Activated CD4-positive, alpha-beta memory T cell treated with anti-CD3 and anti-CD28 coated beads, Interleukin-2, amount 10 ng/mL, durations not matched to agents 7 days and 5 days (primary cell): ENCODE measurements at regions not wholly inside any gene's neighbourhood (a gene's known extent, or its start where the extent isn't known, plus 50 kb on each side); places are given as distances from the start of the nearest gene placed in this dataset.
A peak's percentile ranks its signal among the peaks of the same experiment; 100 is the strongest.

Experiments used
- CTCF ChIA-PET: fragments of 350-600 bp; sonication (Branson Sonifier 250); formaldehyde crosslinking; loops from one replicate; lab custom pipeline; 2021; ENCODE audit warnings: antibody characterized with exemption, inconsistent platforms; lab: Charles Lee
- POLR2A ChIA-PET: fragments of 350-600 bp; sonication (Branson Sonifier 250); formaldehyde crosslinking; loops from one replicate; lab custom pipeline; 2021; ENCODE audit warnings: antibody characterized with exemption; lab: Charles Lee
- DNase-seq: peaks from one replicate; pipeline ENCODE4 v3.0.0-alpha.2; 2020
- H3K27ac Mint-ChIP-seq: one replicate; pipeline ENCODE4 v1.8.0; 2021; ENCODE audit warnings: mild to moderate bottlenecking, mixed read lengths
- H3K27me3 Mint-ChIP-seq: one replicate; pipeline ENCODE4 v1.8.0; 2021; ENCODE audit warnings: mixed read lengths
- H3K36me3 Mint-ChIP-seq: one replicate; pipeline ENCODE4 v1.8.0; 2021; ENCODE audit warnings: low read depth, mixed read lengths
- H3K4me1 Mint-ChIP-seq: one replicate; pipeline ENCODE4 v1.8.0; 2021; ENCODE audit warnings: mixed read lengths
- H3K4me3 Mint-ChIP-seq: one replicate; pipeline ENCODE4 v1.8.0; 2021; ENCODE audit warnings: mild to moderate bottlenecking, mixed read lengths
- H3K9me3 Mint-ChIP-seq: one replicate; pipeline ENCODE4 v1.8.0; 2021; ENCODE audit warnings: mixed read lengths

DNA sequence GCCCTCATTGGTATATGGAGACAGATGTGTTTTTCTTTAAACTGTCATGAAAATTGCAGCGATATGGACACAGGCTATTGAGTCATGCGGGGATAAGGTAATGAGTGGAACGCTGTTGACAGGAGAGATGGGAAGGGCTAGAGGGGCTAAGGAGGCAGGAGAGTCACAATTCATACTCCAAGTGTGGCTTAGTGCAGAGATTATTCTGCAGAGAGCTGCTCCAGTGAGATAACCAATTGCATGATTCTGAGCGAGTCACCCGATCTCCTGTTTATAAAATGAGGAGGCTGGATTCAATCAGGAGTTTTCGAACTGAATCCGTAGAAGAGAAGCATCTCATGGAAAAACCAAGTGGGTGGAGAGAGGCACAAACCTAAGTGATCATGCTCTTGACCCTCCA, 106.4 kb upstream of the PLEKHG7 start:
- DNase-seq = no peak
- ChIA-PET POLR2A (interaction anchor here (0.5 kb wide), 1 partner anchor 413 kb away, joined by 3 read pairs; no protein-coding TSS in a partner anchor), CTCF (no interaction called here)
- H3K27ac Mint-ChIP-seq = no peak overlapping the region
- H3K4me1 Mint-ChIP-seq = peaks cover 39% of the 10 kb centered on the region
- peaks cover 44% of the 10 kb centered on the region for H3K36me3 Mint-ChIP-seq
- H3K4me3 Mint-ChIP-seq = no peak overlapping the region
- H3K27me3 Mint-ChIP-seq = no peaks in the 10 kb centered on the region
- H3K9me3 Mint-ChIP-seq = peaks cover 39% of the 10 kb centered on the region

- H3K4me1 Mint-ChIP-seq = peaks cover 39% of the 10 kb centered on the region
- peaks cover 32% of the 10 kb centered on the region for H3K9me3 Mint-ChIP-seq
- H3K4me3 Mint-ChIP-seq = no peak overlapping the region
- POLR2A ChIA-PET = no interaction called here
- no peaks in the 10 kb centered on the region for H3K27me3 Mint-ChIP-seq
- peaks cover 37% of the 10 kb centered on the region for H3K36me3 Mint-ChIP-seq
- DNase-seq = no peak
- CTCF ChIA-PET = no interaction called here
- peak overlapping the region; percentile 42 for H3K27ac Mint-ChIP-seq
Observed at GRCh38 chr12:92595663-92596062, 107.1 kb upstream of the PLEKHG7 start.

- H3K4me1 Mint-ChIP-seq = peaks cover 39% of the 10 kb centered on the region
- ChIA-PET CTCF (interaction anchor here (0.6 kb wide), 1 partner anchor 1015 kb away, joined by 3 read pairs; no protein-coding TSS in a partner anchor), POLR2A (interaction anchor here (0.5 to 5.7 kb wide), 16 partner anchors 10 to 718 kb away, joined by 3 to 47 read pairs (median 4); partner anchors contain the start of genes BTG1 and EEA1)
- peaks cover 24% of the 10 kb centered on the region for H3K36me3 Mint-ChIP-seq
- no peaks in the 10 kb centered on the region for H3K27me3 Mint-ChIP-seq
- H3K27ac Mint-ChIP-seq = peak overlapping the region; percentile 95
- peak overlapping the region; percentile 28 for H3K4me3 Mint-ChIP-seq
- peaks cover 18% of the 10 kb centered on the region for H3K9me3 Mint-ChIP-seq
- peak; percentile 82 for DNase-seq
Observed at GRCh38 chr12:92593734-92594402, 108.9 kb upstream of the PLEKHG7 start.

DNA sequence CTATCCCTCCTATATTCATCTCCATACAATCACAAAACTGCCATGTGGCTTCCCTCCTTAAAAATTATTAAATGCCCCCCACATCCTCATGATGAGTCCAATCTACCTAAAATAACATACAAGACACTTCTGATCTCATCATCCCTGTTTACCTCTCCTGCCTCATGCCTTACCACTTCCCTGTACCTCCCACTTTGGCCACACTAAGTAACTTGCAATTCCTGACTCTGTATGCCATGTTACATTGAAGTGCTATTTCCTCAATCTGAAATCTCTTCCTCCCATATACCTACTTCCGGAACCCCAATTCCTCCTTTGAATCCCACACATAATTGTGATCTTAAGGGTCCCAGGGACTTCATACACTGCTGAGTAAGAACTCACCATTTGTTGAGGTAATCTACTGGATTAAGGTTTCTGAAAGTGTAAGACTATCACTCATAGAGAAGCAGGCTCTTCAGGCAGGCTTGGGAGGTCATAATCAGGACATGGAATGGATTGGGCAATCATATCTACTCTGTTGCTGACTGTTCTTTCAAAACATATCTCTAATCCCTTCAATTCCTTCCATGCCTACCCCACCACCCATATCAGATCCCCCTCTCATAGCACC, 117.6 kb upstream of the PLEKHG7 start:
- CTCF ChIA-PET = no interaction called here
- H3K27me3 Mint-ChIP-seq = no peaks in the 10 kb centered on the region
- no peak for DNase-seq
- peaks cover 12% of the 10 kb centered on the region for H3K36me3 Mint-ChIP-seq
- H3K4me1 Mint-ChIP-seq = no peaks in the 10 kb centered on the region
- H3K9me3 Mint-ChIP-seq = peaks cover 16% of the 10 kb centered on the region
- POLR2A ChIA-PET = no interaction called here
- H3K27ac Mint-ChIP-seq = no peak overlapping the region
- H3K4me3 Mint-ChIP-seq = no peak overlapping the region

DNA sequence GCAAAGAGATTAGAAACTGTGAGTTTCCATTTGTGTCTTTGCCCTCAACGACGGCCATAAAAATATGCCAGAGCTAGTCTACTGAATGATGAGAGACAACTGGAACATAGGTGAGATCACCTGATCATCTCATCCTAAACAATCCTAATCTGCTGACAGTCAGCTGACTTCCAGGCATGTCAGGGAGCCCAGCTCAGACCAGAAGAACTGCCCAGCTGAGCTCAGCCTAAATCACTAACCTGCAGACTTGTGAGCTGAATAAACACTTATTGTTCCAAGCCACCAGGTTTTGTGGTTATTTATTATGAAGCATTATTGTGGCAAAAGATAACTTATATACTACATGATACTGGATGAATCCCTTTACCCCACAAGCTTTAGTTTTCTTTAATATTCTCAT, 118.9 kb upstream of the PLEKHG7 start:
- CTCF ChIA-PET = no interaction called here
- POLR2A ChIA-PET = interaction anchor here (1.0 to 1.5 kb wide), 2 partner anchors 9 to 438 kb away, joined by 3 to 4 read pairs; partner anchors contain the start of gene BTG1

GRCh38 chr12:92582893-92583292, 119.9 kb upstream of the PLEKHG7 start:
- POLR2A ChIA-PET = interaction anchor here (0.7 to 1.5 kb wide), 2 partner anchors 10 to 808 kb away, joined by 3 to 4 read pairs; no protein-coding TSS in a partner anchor
- no peak for DNase-seq
- peaks cover 12% of the 10 kb centered on the region for H3K36me3 Mint-ChIP-seq
- no peaks in the 10 kb centered on the region for H3K27me3 Mint-ChIP-seq
- H3K4me3 Mint-ChIP-seq = no peak overlapping the region
- peaks cover 16% of the 10 kb centered on the region for H3K9me3 Mint-ChIP-seq
- no peak overlapping the region for H3K27ac Mint-ChIP-seq
- no peaks in the 10 kb centered on the region for H3K4me1 Mint-ChIP-seq
- CTCF ChIA-PET = interaction anchor here (0.7 kb wide), 1 partner anchor 12 kb away, joined by 4 read pairs; no protein-coding TSS in a partner anchor

More for the DNA sequence above, 118.9 kb upstream of the PLEKHG7 start:
- no peak overlapping the region for H3K4me3 Mint-ChIP-seq
- H3K27me3 Mint-ChIP-seq = no peaks in the 10 kb centered on the region
- H3K27ac Mint-ChIP-seq = no peak overlapping the region
- H3K9me3 Mint-ChIP-seq = peaks cover 16% of the 10 kb centered on the region
- no peaks in the 10 kb centered on the region for H3K4me1 Mint-ChIP-seq
- DNase-seq = no peak
- peaks cover 12% of the 10 kb centered on the region for H3K36me3 Mint-ChIP-seq

DNA sequence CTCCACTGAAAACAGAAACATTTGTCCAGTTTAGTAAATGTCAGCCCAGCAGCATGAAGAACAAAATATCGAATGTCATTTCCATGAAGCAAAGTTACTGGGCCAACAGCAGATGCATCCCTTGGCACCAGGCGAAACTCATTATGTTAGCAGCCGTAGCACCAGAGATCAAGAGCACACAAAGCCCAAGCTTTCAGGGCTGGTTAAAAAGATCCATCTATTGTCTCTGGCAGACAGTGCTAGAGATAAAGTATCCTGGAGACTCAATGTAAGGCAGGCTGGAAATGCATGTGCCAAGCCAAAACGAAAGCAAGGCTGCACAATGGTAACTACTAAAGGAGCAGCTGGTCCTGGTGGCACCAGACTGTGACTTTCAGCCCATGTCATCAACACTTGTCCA, 120.3 kb upstream of the PLEKHG7 start:
- Mint-ChIP-seq H3K27ac (no peak overlapping the region), H3K4me1 (no peaks in the 10 kb centered on the region), H3K36me3 (peaks cover 12% of the 10 kb centered on the region), H3K4me3 (no peak overlapping the region), H3K27me3 (no peaks in the 10 kb centered on the region), H3K9me3 (peaks cover 16% of the 10 kb centered on the region)
- POLR2A ChIA-PET = interaction anchor here (0.7 kb wide), 1 partner anchor 808 kb away, joined by 3 read pairs; no protein-coding TSS in a partner anchor
- no peak for DNase-seq
- CTCF ChIA-PET = no interaction called here

- H3K36me3 Mint-ChIP-seq = peaks cover 10% of the 10 kb centered on the region
- no peaks in the 10 kb centered on the region for H3K4me1 Mint-ChIP-seq
- H3K27ac Mint-ChIP-seq = no peak overlapping the region
- no peaks in the 10 kb centered on the region for H3K27me3 Mint-ChIP-seq
- ChIA-PET CTCF (no interaction called here), POLR2A (no interaction called here)
- H3K4me3 Mint-ChIP-seq = no peak overlapping the region
- DNase-seq = no peak
- H3K9me3 Mint-ChIP-seq = peaks cover 20% of the 10 kb centered on the region
Observed at GRCh38 chr12:92581604-92582003, 121.2 kb upstream of the PLEKHG7 start.

GRCh38 chr12:92574911-92575570, 127.7 kb upstream of the PLEKHG7 start:
- no peak for DNase-seq
- Mint-ChIP-seq H3K4me1 (peaks cover 3% of the 10 kb centered on the region), H3K36me3 (no peaks in the 10 kb centered on the region), H3K4me3 (no peak overlapping the region), H3K27me3 (no peaks in the 10 kb centered on the region), H3K27ac (no peak overlapping the region), H3K9me3 (peaks cover 4% of the 10 kb centered on the region)
- ChIA-PET POLR2A (interaction anchor here (0.6 kb wide), 1 partner anchor 169 kb away, joined by 3 read pairs; no protein-coding TSS in a partner anchor), CTCF (interaction anchor here (1.0 to 1.5 kb wide), 4 partner anchors 10 to 1193 kb away, joined by 3 to 5 read pairs (median 4); no protein-coding TSS in a partner anchor)

DNA sequence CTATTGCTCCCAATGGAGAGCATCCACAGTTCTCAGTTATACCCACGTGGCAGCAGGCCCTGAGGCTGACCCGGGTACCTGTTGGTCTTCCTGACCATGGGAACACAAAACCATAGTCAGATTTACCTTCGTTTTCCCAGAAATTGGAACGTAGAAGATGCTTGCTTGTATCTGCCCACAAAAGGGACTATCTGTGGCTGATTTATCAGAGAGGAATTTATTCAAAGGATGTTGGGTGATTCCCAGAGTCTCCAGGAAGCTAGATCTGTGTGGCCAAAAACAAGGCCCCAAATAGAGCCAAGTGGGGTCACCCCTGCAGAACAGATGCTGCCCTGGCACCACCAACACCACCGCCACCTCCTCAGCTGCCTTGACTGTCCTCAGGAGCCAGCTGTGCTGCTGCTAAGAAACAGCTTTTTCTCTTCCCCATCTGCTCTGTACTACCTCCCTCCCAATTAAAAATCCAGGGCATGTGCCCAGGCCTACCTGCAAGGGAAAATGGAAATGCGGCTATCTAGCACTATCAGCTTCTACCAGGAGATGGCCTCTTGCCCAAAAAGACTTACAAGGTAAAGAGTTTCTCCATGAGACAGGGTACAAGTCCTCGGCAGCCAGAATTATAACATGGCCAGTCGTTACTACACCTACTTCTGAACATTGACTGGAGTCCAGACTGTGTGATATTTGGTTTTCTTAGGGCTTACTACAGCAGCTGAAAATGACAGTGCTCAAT, 128.6 kb upstream of the PLEKHG7 start:
- Mint-ChIP-seq H3K27me3 (no peaks in the 10 kb centered on the region), H3K4me3 (no peak overlapping the region), H3K4me1 (peaks cover 3% of the 10 kb centered on the region), H3K27ac (peak overlapping the region; percentile 36), H3K9me3 (peaks cover 4% of the 10 kb centered on the region), H3K36me3 (no peaks in the 10 kb centered on the region)
- ChIA-PET CTCF (interaction anchor here (1.3 to 1.5 kb wide), 2 partner anchors 9 to 11 kb away, joined by 3 to 4 read pairs; no protein-coding TSS in a partner anchor), POLR2A (interaction anchor here (1.2 kb wide), 1 partner anchor 429 kb away, joined by 3 read pairs; the partner anchor contains the start of gene BTG1)
- DNase-seq = no peak

- POLR2A ChIA-PET = interaction anchor here (1.2 kb wide), 1 partner anchor 427 kb away, joined by 3 read pairs; the partner anchor contains the start of gene BTG1
- CTCF ChIA-PET = no interaction called here
- no peak overlapping the region for H3K27ac Mint-ChIP-seq
- H3K27me3 Mint-ChIP-seq = no peaks in the 10 kb centered on the region
- H3K4me3 Mint-ChIP-seq = no peak overlapping the region
- no peak for DNase-seq
- no peaks in the 10 kb centered on the region for H3K36me3 Mint-ChIP-seq
- peaks cover 4% of the 10 kb centered on the region for H3K9me3 Mint-ChIP-seq
- peaks cover 5% of the 10 kb centered on the region for H3K4me1 Mint-ChIP-seq
Observed at GRCh38 chr12:92573104-92573503, 129.7 kb upstream of the PLEKHG7 start.
